ENCODE measurements at regions not wholly inside any gene's neighbourhood (a gene's known extent, or its start where the extent isn't known, plus 50 kb on each side); places are given as distances from the start of the nearest gene placed in this dataset.
"Not testable (repeated sequence)": the region's sequence is repeated elsewhere in the genome, so short reads cannot be mapped to it uniquely, and the experiment has no call there.

DNA sequence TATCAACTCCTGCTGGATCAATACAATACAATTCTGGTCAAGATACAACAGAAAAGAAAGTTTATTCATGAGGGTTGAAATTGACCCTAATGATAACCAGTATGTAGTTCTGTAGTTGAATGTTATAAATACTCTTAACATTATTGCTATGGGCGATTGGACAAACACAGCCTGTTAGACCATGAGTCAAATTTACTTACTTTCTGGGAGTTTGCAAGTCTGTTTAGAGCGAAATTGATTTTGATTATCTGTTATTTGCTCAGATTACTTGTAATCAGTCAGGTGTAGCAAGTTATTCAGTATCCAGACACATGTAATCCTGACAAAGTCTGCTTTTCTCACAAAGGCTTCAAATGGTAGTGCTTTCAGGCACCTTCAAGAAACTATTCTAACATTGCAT is 216.6 kb upstream of the B3GALT2 start:
- H3K4me3 ChIP-seq (ENCODE audit: low read length) = no peak overlapping the region
- no peak for DNase-seq (ENCODE audit: low read depth, low spot score)

DNA sequence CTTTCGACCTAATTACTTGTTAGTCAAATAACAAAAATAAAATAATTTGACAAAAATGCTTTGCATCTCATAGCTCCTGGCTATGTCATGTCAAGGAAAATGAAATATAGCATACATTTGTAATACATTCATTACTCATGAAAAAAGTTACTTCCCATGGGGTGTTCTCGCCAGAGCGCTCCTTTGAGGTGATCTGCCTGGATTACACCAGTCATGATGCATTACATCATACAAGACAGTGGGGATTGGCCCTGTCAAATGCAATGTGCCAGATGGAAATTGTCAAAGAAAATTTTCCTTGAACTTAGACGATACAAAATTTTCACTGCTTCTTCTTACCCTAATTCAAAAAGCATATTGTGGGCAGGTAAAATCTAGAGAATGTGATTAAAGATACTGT is 215.6 kb upstream of the B3GALT2 start:
- DNase-seq (ENCODE audit: low read depth, low spot score) = no peak
- no peak overlapping the region for H3K4me3 ChIP-seq (ENCODE audit: low read length)

DNA sequence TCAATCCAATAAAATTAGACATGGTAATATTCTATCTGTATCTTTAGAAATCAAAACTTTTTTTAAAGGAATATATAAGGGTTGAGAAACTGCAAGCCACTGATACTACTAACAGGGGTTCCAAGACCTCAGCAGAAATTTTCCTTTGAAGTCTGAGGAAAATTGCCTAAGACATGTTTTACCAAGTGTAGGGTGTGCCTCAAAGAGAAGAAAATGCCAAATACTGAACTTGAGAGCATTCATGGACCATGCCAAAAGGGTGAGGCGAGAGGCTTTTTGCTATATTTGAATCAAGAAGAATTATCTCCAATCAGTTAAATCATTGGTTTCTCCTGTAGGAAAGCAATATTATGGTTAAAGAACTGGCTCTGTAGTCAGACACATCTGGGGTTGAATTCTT is 207.9 kb upstream of the B3GALT2 start:
- H3K4me3 ChIP-seq (ENCODE audit: low read length) = no peak overlapping the region
- no peak for DNase-seq (ENCODE audit: low read depth, low spot score)

DNA sequence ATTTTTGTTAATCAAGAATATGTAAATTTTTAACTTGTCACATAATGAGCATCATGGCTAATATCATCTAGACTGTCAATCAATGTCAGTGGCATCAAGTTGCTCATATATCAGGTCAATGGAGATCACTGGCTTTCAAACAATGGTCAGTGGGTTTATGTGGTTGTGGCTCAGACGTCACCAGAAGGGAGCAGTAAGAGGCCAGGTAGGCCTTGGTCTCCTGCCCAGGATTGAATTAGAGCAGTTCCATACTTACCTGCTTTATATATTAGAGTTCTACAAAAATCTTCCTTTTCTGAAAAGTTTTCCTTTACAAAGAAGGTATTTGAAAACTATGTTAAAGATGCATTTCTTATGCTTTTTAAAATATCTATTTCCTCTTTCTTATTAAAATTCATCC is 206.3 kb upstream of the B3GALT2 start:
- DNase-seq (ENCODE audit: low read depth, low spot score) = no peak
- no peak overlapping the region for H3K4me3 ChIP-seq (ENCODE audit: low read length)

DNA sequence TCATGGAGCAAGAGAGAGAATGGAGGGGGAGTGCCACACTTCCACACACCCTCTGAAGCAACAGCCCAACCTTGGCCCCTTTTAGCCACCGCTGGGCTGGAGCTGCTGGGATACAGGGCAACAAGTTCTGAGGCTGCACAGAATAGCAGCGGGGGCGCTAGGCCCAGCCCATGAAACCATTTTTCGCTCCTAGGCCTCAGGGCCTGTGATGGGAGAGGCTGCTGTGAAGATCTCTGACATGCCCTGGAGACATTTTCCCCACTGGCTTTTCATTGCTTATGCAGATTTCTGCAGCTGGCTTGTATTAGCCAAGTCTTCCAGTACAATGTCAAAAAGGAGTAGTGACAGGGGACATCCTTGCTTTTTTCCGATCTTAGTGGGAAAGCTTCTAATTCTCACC is 202.3 kb upstream of the B3GALT2 start:
- DNase-seq (ENCODE audit: low read depth, low spot score) = no peak
- no peak overlapping the region for H3K4me3 ChIP-seq (ENCODE audit: low read length)

DNA sequence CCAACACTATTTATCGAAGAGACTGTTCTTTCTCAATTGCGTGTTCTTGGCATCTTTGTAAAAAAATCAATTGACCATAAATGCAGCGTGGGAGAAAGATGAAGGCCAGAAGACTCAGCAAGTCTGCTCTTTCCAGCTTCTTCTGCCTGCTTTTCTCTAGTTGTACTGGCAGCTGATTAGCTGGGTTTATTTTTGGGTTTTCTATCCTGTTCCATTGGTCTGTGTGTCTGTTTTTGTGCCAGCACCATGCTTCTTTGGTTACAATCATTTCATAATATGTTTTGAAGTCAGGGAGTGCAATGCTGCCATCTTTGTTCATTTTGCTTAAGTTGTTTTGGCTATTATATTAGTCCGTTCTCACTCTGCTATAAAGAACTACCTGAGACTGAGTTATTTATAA is 201.8 kb upstream of the B3GALT2 start:
- DNase-seq (ENCODE audit: low read depth, low spot score) = no peak
- no peak overlapping the region for H3K4me3 ChIP-seq (ENCODE audit: low read length)

DNA sequence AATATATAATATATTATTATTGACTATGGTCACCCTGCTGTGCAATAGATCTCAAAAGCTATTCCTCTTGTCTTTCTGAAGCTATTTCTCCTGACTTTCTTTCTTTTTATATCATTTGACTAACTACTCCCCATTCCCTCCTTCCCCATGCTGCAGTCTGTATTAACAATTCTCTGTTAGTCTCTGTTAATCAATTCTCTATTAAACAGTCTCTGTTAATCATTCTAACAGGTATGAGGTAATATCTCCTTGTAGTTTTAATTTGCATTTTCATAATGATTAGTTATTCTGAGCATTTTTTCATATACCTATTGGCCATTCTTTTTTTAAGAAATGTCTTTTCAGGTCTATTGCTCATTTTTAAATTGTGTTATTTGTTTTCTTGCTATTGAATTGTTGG is 201.0 kb upstream of the B3GALT2 start:
- no peak overlapping the region for H3K4me3 ChIP-seq (ENCODE audit: low read length)
- no peak for DNase-seq (ENCODE audit: low read depth, low spot score)

DNA sequence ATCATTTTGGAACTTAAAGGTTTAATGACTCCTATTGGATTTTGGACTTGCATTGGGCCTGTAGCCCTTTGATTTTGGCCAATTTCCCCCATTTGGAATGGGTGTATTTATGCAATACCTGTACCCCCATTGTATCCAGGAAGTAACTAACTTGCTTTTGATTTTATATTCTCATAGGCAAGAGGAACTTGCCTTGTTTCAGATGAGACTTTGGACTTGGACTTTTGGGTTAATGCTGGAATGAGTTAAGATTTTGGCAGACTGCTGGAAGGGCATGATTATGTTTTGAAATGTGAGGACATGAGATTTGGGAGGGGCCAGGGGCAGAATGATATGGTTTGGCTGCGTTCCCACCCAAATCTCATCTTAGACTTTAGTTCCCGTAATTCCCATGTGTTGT is 192.0 kb upstream of the B3GALT2 start:
- DNase-seq (ENCODE audit: low read depth, low spot score); H3K4me3 ChIP-seq (ENCODE audit: low read length): not testable (repeated sequence)

DNA sequence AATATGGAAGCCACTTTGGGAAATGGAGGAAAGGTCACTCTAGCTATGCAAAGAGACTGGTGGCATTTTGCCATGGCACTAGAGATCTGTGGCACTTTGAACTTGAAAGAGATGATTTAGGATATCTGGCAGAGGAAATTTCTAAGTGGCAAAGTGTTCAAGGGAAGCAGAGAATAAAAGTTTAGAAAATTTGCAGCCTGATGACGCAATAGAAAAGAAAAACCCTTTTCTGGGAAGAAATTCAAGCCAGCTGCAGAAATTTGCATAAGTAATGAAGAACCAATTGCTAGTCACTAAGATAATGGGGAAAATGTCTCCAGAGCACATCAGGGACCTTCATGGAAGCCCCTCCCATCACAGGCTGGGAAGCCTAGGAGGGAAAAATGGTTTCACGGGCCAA is 191.1 kb upstream of the B3GALT2 start:
- H3K4me3 ChIP-seq (ENCODE audit: low read length) = no peak overlapping the region
- DNase-seq (ENCODE audit: low read depth, low spot score) = no peak

DNA sequence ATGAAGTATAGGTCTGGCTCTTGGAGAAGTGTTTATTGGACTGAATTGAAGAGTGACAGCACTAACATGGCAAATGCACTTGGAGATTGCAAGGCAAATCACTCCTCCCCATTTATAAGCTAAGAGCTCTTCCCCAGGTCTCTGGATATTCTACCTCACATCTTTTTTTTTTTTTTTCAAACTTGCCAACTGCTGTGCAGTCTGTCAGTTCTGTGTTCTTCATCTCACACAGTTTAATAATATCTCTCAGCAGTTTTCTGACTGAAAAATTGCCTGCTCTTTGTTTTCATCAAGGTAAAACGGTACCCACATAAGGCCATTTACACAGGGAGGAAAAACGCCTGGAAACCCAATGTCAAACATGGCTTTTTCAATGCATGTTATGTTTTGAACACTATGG is 186.1 kb upstream of the B3GALT2 start:
- H3K4me3 ChIP-seq (ENCODE audit: low read length) = no peak overlapping the region
- DNase-seq (ENCODE audit: low read depth, low spot score) = no peak

DNA sequence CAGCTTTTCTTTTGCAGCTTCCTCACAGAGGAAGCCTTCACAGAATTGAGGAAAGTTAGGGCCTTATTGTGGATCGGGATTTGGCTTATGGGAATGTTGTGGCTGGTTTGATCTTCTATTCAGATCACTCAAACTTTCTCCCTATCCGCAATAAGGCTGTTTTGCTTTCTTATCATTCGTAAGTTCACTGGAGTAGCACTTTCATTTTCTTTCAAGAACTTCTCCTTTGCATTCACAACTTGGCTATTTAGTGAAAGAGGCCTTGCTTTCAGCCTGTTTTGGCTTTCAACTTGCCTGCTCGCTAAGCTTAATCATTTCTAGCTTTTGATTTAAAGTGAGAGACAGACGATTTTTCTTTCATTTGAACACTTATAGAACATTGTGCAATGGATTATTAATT is 181.9 kb upstream of the B3GALT2 start:
- no peak overlapping the region for H3K4me3 ChIP-seq (ENCODE audit: low read length)
- DNase-seq (ENCODE audit: low read depth, low spot score) = no peak

DNA sequence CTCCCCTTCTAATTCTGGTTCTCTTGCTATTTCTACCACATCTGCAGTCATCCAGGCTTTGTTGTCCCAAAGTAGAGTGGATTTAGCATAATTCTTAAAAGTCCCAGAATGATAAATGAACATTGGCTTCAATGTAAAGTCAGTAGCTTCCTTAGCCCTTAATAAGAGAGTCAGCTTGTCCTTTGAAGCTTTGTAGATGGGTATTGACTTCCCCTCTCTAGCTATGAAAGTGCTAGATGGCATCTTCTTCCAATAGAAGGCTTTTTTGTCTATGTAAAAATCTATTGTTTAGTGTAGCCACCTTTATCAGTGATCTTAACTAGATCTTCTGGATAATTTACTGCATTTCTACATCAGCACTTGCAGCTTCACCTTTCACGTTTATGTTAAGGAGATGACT is 181.4 kb upstream of the B3GALT2 start:
- no peak overlapping the region for H3K4me3 ChIP-seq (ENCODE audit: low read length)
- no peak for DNase-seq (ENCODE audit: low read depth, low spot score)

DNA sequence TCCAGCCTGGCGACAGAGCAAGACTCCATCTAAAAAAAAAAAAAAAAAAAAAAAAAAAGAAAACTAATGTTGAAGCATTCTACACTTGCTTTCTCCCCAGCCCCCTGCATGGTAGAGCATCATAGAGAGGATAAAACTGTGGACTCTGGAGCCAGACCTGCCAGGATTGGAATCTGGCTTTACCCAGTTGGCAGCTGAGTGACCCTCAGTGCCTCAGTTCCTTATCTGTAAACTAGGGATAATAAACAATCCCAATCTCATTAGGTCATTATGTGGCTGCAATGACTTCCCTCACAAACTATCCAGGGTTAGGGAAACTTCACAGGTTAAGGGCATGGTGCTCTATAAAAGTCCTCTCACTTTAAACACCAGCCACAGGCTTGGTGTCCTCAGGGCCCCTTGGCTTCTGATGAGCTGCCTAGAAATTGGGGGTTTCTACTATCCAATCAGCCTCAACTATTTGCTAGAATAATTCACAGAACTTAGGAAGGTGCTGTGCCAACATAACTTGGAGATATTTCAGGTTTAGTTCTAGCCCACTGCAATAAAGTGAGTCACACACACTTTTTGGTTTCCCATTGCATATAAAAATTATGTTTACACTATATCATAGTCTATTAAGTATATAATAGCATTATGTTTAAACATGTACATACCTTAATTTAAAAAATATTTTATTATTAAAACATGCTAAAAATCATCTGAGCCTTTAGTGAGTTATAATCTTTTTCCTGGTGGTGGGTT is 180.5 kb upstream of the B3GALT2 start:
- H3K4me3 ChIP-seq (ENCODE audit: low read length) = no peak overlapping the region
- no peak for DNase-seq (ENCODE audit: low read depth, low spot score)

DNA sequence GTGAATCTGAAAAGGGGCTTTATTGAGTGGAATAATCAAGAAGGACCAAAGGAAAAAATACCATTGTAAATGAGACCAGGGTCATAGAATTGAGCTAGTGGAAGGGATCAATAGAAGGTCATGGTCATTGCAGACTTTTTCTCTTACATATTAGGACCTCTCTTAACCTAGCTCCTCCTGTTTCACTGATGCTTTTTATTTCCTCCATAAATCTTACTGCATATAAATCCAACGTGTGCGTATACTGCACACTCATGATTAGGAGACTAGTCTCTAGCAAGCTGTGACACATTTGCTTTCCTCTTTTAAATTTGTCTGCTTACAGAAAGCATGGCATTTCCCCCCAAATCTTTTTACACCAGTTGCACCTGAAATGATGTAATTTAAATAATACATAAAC is 179.6 kb upstream of the B3GALT2 start:
- no peak for DNase-seq (ENCODE audit: low read depth, low spot score)
- H3K4me3 ChIP-seq (ENCODE audit: low read length) = no peak overlapping the region

DNA sequence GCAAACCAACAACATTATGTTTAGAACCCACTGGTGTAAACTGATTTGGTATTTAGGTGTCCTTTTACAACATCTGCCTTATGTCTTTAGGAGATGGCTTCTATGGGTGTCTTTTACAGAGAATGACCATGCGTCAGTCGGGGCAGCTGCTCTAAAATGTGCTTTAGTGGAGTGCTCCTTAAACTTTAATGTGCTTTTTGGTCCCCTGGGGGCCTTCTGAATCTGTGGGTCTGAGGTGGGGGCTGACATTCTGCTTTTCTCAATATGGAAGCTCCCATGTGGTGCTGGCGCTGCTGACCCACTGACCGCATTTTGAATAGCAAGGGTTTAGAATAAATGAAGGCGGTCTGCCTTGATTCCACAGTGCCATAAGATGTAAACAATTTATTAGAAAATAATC is 173.2 kb upstream of the B3GALT2 start:
- no peak overlapping the region for H3K4me3 ChIP-seq (ENCODE audit: low read length)
- DNase-seq (ENCODE audit: low read depth, low spot score) = no peak

DNA sequence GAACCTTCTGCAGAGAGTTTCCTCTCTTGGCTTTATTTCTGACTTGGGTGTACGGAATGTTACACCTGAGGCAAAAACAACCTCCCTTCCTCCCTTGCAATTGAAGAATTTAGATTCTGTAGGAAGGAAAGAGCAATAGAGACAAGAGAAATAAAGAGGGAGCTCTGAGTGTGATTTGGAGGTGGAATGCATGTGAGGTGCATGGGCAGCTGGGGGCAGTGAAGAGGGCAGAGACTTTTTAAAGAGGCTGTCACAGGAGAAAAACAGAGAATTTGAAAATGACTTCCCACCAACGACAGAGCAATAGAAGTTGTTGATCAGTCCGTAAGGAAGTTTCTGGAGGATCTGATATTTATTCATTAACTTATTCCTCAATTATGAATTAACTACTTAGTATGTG is 172.0 kb upstream of the B3GALT2 start:
- no peak overlapping the region for H3K4me3 ChIP-seq (ENCODE audit: low read length)
- DNase-seq (ENCODE audit: low read depth, low spot score) = no peak

DNA sequence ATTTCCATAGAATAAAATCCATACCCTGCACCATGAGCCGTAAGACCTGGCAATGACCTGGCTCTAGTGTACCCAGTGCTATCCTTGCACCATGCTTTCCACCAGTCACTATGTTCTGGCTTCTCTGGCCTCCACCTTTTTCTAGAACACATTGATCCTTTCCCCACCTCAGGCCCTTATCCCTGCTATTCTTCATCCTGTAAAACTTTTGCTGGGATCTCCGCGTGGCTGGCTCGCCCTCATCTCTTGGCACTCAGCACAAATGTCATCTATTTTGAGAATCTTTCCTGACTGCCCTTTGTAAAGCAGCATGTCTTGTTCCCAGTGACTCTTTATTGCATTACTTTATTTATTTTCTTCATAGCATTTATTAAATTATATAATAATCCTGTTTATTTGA is 169.8 kb upstream of the B3GALT2 start:
- DNase-seq (ENCODE audit: low read depth, low spot score) = no peak
- no peak overlapping the region for H3K4me3 ChIP-seq (ENCODE audit: low read length)

DNA sequence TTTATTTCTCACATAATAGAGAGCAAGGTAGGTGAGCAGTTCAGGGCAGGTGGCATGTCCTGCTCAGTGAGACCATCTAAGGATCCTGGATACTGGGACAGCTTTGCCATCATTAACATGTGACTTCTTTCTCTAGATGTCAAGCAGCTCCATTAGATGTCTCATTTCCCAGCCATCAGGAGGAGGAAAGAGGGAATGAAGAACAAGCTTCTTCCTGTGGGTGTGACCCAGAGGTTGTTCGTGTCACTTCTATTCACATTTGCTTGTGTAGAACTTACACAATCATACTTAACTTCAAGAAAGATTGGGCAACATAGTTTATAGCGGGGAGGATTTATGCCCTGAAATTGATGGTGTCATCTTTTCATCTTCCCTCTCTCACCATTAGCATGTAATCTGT is 169.2 kb upstream of the B3GALT2 start:
- no peak for DNase-seq (ENCODE audit: low read depth, low spot score)
- H3K4me3 ChIP-seq (ENCODE audit: low read length) = no peak overlapping the region

DNA sequence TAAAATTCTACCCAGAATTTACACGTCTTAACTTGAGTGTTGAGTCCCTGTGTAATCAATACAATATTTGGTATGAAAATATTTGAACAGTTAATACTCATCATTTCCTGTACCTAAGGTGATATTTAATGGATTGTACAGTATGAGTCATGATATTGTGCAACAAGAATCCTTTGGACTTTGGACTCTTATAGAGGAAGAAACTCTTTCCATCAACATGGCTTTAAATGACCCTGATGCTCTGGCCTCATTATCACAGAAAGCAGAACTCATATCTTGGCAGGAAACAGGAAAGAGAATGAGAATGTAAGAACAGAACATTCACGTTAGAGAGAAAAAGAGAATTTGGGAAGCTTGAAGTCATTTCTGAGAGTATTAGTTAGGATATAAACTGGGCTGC is 168.8 kb upstream of the B3GALT2 start:
- DNase-seq (ENCODE audit: low read depth, low spot score) = no peak
- H3K4me3 ChIP-seq (ENCODE audit: low read length) = no peak overlapping the region

DNA sequence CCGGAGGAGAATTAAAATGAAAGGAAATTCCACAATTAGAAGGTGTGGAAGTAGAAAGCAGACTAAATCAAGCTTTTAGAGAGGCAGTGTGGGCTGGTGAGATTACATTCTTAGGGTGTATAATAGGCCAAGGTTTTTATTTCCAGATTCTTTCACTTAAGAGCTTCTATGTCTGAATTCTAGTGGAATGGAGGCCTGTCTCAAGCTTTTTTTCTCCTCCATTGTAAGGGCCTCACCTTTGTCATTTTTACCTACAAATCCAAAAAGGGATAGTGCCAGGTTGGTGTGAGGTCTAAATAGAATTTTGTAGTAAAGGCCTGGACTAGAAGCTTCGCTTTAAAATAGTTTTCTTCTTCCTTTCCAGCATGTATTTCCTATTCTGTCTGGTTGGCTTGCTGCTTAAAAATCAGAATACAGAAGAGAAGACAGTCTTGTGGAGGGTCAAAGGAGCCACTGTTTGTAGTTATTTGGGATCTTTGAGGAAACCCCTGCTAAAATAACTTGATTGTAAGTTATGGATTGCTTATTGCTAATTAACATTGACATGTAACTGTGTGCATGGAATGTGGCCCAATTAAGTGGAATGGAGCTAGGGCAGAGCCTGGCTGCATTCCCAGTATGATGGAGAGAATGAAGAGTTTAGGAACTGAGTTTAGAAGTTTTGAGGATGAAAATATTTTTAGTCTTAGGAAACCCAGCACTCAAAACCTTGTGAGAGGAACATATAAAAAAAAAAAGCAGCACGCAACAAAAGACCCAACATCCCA is 162.5 kb upstream of the B3GALT2 start:
- no peak for DNase-seq (ENCODE audit: low read depth, low spot score)
- H3K4me3 ChIP-seq (ENCODE audit: low read length) = no peak overlapping the region

Data from Jurkat, Clone E6-1 (cell line).